HCT116 (cell line): ENCODE measurements at regions not wholly inside any gene's neighbourhood (a gene's known extent, or its start where the extent isn't known, plus 50 kb on each side); places are given as distances from the start of the nearest gene placed in this dataset.
"Not testable (repeated sequence)": the region's sequence is repeated elsewhere in the genome, so short reads cannot be mapped to it uniquely, and the experiment has no call there.

Experiments
- ATAC-seq: fragments of 200-7000 bp; cut with Tn5 transposase; 2 replicates; pipeline ENCODE4 v1.9.1; 2020; ENCODE audit warnings: mild to moderate bottlenecking, moderate library complexity
- BruUV-seq: library from RNA; stranded (reverse); fragments of 400-500 nt; replicated peaks from 2 replicates; lab custom pipeline; 2021; lab: Mats Ljungman, UMichigan
- CTCF ChIA-PET: fragments of 300-600 bp; sonication (Branson Sonifier 250); formaldehyde crosslinking; loops from one replicate; lab custom pipeline; 2021; ENCODE audit warnings: antibody characterized with exemption; lab: Charles Lee
- POLR2A ChIA-PET: fragments of 300-600, 350-600 bp; sonication (Branson Sonifier 250); formaldehyde crosslinking; loops from one replicate; lab custom pipeline; 2021; ENCODE audit warnings: antibody characterized with exemption; lab: Charles Lee
- RAD21 ChIA-PET, 2 experiments: fragments of 300-600 bp; sonication (Branson Sonifier 250); formaldehyde crosslinking; loops; one replicate each; lab custom pipeline; 2023; ENCODE audit warnings: low total read pairs in 2 of 2; ENCODE audit not compliant: uncharacterized antibody in 2 of 2, unreplicated experiment in 2 of 2, low non-redundant PET in 1 of 2; lab: Charles Lee
- DNase-seq: peaks from one replicate; pipeline ENCODE4 v3.0.0-alpha.2; 2010; ENCODE audit warnings: low read depth, low spot score
- H2AFZ ChIP-seq: fragments of 200-600 bp; shearing (Covaris generic), sonication (generic); 2 replicates; pipeline ENCODE4 v1.6.1; 2017; ENCODE audit warnings: low read depth, mixed run types, mixed read lengths, antibody characterized with exemption, low read length; ENCODE audit not compliant: poor library complexity, severe bottlenecking
- H3K27ac ChIP-seq: 2 replicates; pipeline ENCODE4 v1.5.1; 2012; ENCODE audit warnings: low read depth, low read length
- H3K27me3 ChIP-seq: fragments of 200-600 bp; sonication (generic); 2 replicates; pipeline ENCODE4 v1.6.1; 2016; ENCODE audit warnings: mixed run types, low read length, mixed read lengths; ENCODE audit not compliant: insufficient read depth
- H3K36me3 ChIP-seq, 2 experiments: fragments of 200-500 bp in 1 of 2; fragments of 200-600 bp in 1 of 2; sonication (Bioruptor generic) in 1 of 2; sonication (generic) in 1 of 2; 2 replicates each; pipeline versions ENCODE4 v1.5.1 to v1.6.1; 2014 to 2016; ENCODE audit warnings: low read length in 2 of 2, inconsistent platforms in 1 of 2, mixed read lengths in 1 of 2, mixed run types in 1 of 2; ENCODE audit not compliant: insufficient read depth in 2 of 2, control insufficient read depth in 1 of 2
- H3K4me1 ChIP-seq, 2 experiments: fragments of 200-600 bp in 1 of 2; sonication (generic) in 1 of 2; 2 replicates each; pipeline versions ENCODE4 v1.5.1 to v1.6.1; 2012 to 2017; ENCODE audit warnings: low read length in 2 of 2, inconsistent platforms in 1 of 2, mild to moderate bottlenecking in 1 of 2, mixed read lengths in 1 of 2, mixed run types in 1 of 2, moderate library complexity in 1 of 2; ENCODE audit not compliant: insufficient read depth in 2 of 2, control insufficient read depth in 1 of 2
- H3K4me2 ChIP-seq: fragments of 200-600 bp; sonication (generic); 2 replicates; pipeline ENCODE4 v1.6.1; 2017; ENCODE audit warnings: mixed run types, low read length, mixed read lengths
- H3K4me3 ChIP-seq, 2 experiments: fragments of 200-600 bp in 1 of 2; sonication (generic) in 1 of 2; replicated peaks in 1 of 2; 2 replicates each; pipeline ENCODE4 v1.5.1; 2011 to 2016; ENCODE audit warnings: low read length in 2 of 2, control low read depth in 1 of 2, low read depth in 1 of 2, mild to moderate bottlenecking in 1 of 2, mixed read lengths in 1 of 2, mixed run types in 1 of 2
- H3K79me2 ChIP-seq: fragments of 200-600 bp; sonication (generic); 2 replicates; pipeline ENCODE4 v1.6.1; 2017; ENCODE audit warnings: mild to moderate bottlenecking, mixed run types, low read length, moderate library complexity, mixed read lengths; ENCODE audit not compliant: insufficient read depth
- H3K9ac ChIP-seq: fragments of 200-600 bp; sonication (generic); 2 replicates; pipeline ENCODE4 v1.6.1; 2016; ENCODE audit warnings: low read length, mixed read lengths
- H3K9me2 ChIP-seq: fragments of 200-600 bp; sonication (generic), shearing (Covaris generic); 2 replicates; pipeline ENCODE4 v1.6.1; 2017; ENCODE audit warnings: mixed run types, mild to moderate bottlenecking, moderate library complexity; ENCODE audit not compliant: insufficient read depth
- H3K9me3 ChIP-seq, 2 experiments: fragments of 200-500 bp in 1 of 2; fragments of 200-600 bp in 1 of 2; sonication (Bioruptor generic) in 1 of 2; sonication (generic) in 1 of 2; 2 replicates each; pipeline ENCODE4 v1.6.1; 2014 to 2017; ENCODE audit warnings: low read length in 2 of 2, mixed read lengths in 2 of 2, inconsistent platforms in 1 of 2, low read depth in 1 of 2, mild to moderate bottlenecking in 1 of 2, mixed run types in 1 of 2, moderate library complexity in 1 of 2; ENCODE audit not compliant: control insufficient read depth in 1 of 2, insufficient read depth in 1 of 2
- H4K20me1 ChIP-seq: fragments of 200-600 bp; sonication (generic), shearing (Covaris generic); 2 replicates; pipeline ENCODE4 v1.6.1; 2017; ENCODE audit warnings: mixed run types, mild to moderate bottlenecking, moderate library complexity; ENCODE audit not compliant: insufficient read depth
- CEBPB ChIP-seq: IDR thresholded peaks from 2 replicates; pipeline ENCODE4 v1.6.1; 2012; ENCODE audit warnings: low read depth
- EGR1 ChIP-seq: IDR thresholded peaks from 2 replicates; pipeline ENCODE4 v1.6.1; 2012; ENCODE audit warnings: low read depth
- POLR2A ChIP-seq: IDR thresholded peaks from 2 replicates; pipeline ENCODE4 v1.7.0; 2011; ENCODE audit warnings: borderline replicate concordance; ENCODE audit not compliant: insufficient read depth, insufficient read length; ENCODE audit errors: extremely low read depth
- intact Hi-C: fragments of 100-400 bp; cut with micrococcal nuclease; formaldehyde crosslinking; loops from 2 replicates; pipeline ENCODE4 v1.10.0; 2022
- TF ChIP-seq, protein P1 (sequence below): IDR thresholded peaks from 2 replicates; pipeline ENCODE4 v1.6.1; 2012; ENCODE audit warnings: low read depth

- BruUV-seq = no TSS peak
- intact Hi-C loops = no loop called here
- Histone ChIP-seq H3K36me3 (no peaks in the 10 kb centered on the region), H3K9me3 (no peaks in the 10 kb centered on the region), H3K4me2 (no peak overlapping the region), H3K27ac (no peak overlapping the region), H2AFZ (no peak overlapping the region), H3K27me3 (peaks cover 20% of the 10 kb centered on the region), H3K9me2 (no peaks in the 10 kb centered on the region), H4K20me1 (no peaks in the 10 kb centered on the region), H3K4me3 (no peak overlapping the region), H3K9ac (no peak overlapping the region), H3K4me1 (no peaks in the 10 kb centered on the region), H3K79me2 (no peaks in the 10 kb centered on the region)
- no peak for ATAC-seq
- ChIA-PET CTCF (no interaction called here), RAD21 (no interaction called here), POLR2A (no interaction called here)
- TF ChIP-seq, protein P1, sequence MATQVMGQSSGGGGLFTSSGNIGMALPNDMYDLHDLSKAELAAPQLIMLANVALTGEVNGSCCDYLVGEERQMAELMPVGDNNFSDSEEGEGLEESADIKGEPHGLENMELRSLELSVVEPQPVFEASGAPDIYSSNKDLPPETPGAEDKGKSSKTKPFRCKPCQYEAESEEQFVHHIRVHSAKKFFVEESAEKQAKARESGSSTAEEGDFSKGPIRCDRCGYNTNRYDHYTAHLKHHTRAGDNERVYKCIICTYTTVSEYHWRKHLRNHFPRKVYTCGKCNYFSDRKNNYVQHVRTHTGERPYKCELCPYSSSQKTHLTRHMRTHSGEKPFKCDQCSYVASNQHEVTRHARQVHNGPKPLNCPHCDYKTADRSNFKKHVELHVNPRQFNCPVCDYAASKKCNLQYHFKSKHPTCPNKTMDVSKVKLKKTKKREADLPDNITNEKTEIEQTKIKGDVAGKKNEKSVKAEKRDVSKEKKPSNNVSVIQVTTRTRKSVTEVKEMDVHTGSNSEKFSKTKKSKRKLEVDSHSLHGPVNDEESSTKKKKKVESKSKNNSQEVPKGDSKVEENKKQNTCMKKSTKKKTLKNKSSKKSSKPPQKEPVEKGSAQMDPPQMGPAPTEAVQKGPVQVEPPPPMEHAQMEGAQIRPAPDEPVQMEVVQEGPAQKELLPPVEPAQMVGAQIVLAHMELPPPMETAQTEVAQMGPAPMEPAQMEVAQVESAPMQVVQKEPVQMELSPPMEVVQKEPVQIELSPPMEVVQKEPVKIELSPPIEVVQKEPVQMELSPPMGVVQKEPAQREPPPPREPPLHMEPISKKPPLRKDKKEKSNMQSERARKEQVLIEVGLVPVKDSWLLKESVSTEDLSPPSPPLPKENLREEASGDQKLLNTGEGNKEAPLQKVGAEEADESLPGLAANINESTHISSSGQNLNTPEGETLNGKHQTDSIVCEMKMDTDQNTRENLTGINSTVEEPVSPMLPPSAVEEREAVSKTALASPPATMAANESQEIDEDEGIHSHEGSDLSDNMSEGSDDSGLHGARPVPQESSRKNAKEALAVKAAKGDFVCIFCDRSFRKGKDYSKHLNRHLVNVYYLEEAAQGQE = peak; percentile 21; the same call in 1 of the 2 replicates
- TF ChIP-seq CEBPB (no peak), POLR2A (no peak), EGR1 (no peak)
- no peak for DNase-seq
Measured at GRCh38 chr16:17038415-17038814, 432.3 kb downstream of the XYLT1 start.

GRCh38 chr16:17049109-17049508 is 421.7 kb downstream of the XYLT1 start:
- H3K79me2 ChIP-seq, H3K4me2 ChIP-seq, POLR2A ChIA-PET, DNase-seq, intact Hi-C loops, H3K27ac ChIP-seq, H3K4me3 ChIP-seq, H3K9ac ChIP-seq, BruUV-seq, H3K36me3 ChIP-seq, CTCF ChIA-PET, H3K4me1 ChIP-seq, ATAC-seq, H2AFZ ChIP-seq, RAD21 ChIA-PET, H3K9me3 ChIP-seq, H3K9me2 ChIP-seq, H3K27me3 ChIP-seq, H4K20me1 ChIP-seq: not testable (repeated sequence)
